GM18870 (cell line): ENCODE measurements at regions not wholly inside any gene's neighbourhood (a gene's known extent, or its start where the extent isn't known, plus 50 kb on each side); places are given as distances from the start of the nearest gene placed in this dataset.
"Not testable (repeated sequence)": the region's sequence is repeated elsewhere in the genome, so short reads cannot be mapped to it uniquely, and the experiment has no call there.

Source experiments
- ATAC-seq: cut with Tn5 transposase; IDR thresholded peaks from one replicate; pipeline ENCODE4 v1.9.1; 2021; ENCODE audit warnings: moderate library complexity; ENCODE audit not compliant: unreplicated experiment

DNA sequence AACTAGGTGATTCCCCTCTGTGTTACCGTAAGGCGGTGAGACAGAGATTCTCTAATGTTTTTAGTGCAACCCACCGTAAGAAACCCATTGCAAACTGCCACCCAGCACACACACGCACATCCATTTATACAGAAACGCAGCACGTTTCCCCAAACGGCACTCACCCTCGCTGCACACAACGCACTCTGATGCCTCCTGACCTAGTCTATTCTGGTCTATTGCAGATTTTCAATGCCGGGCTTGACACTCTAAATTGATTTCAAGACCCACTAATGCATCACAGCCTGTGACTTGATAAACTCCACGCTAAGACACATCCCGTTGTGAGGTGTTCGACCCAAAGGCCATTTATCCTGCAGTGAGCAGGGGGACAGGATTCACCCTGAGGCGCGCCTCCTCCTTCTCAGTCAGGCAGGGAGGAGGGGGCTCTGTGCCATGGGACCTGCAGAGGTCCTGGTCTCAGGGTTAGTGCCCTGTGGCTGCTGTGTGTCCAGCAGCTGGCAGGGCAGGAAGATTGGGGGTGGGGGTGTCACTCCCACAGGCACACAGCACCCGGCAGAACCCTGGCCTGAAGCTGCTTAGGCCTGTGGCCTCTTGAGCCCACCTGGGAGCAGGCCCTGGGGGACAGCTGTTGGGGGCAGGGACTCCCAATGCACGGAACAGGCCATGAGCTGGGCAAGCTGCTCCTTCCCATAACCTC lies 335.6 kb downstream of the PREX1 start:
- no peak for ATAC-seq

DNA sequence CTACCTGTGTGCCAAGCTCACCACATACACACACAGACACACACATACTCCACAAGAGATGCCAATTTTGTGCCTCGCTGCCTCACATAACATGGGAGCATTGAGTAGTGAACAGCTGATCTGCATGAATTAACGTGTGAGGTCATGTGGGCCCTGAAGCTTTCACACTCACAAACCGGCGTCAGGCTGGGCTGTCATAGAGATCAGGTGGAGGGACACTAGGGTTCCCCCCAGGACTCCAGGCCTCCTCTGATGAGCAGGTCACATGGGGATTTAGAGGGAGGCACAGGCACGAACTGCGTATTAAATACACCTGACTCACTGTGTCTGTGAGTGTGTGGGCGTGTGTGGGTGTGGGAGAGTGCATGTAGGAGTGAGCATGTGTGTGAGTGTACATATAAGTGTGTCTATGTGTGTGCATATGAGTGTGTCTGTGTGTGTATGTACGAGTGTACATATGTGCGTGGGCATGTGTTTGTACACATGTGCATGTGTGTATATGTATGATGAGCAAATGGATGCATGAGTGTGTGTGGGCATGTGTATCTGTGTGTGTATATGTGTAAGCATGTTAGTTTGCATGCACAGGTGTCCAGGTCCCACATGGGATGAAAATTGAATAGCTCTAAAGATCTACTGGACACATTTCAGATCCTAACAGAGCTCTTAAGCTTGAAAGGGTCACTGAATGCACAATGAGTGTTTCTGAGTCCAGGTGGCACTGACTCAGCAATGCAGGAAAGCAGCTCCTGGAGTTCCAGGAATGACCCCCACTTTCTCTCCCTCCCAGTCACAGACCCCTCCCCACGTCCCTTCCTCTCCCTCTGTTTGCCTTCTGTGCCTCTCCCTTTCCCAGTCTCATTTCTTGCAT lies 336.6 kb downstream of the PREX1 start:
- ATAC-seq = no peak

DNA sequence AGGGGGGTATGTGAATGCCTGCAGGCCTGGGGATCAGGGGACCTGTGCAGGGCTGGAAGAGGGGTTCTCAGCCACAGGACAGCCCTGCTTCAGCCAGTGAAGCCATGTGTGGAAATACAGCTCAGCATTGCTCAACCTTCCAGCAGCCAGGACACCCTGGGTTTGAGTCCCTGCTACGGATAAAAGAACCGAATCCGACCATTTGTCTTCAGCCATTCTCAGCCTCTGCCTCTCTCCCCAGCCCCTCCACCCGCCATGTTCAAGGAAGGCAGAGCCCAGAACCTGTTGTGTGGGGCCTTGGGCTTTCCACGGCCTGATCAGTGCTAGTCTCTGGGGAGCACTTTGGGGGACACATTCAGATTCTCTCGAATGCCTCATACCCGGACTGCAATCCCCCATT lies 337.5 kb downstream of the PREX1 start:
- not testable (repeated sequence) for ATAC-seq

DNA sequence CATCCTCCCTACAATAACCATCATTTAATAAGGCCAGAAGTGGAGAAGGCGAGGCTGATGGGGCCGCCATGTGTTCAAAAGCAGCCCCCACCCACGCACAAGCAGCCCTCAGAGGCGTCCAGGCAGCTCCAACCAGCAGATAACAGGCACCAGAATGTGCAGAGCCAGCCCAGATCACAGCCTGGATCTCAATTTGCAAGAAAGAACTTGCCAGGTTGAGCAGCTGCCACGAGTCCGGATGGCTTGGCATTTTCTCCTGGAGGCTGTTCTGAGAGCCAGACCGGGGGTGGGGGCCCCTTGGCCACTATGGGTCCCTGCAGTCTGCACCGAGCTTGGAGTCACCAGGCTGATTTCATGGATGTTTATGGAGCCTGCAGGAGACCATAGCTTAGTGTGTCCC lies 338.1 kb downstream of the PREX1 start:
- no peak for ATAC-seq

DNA sequence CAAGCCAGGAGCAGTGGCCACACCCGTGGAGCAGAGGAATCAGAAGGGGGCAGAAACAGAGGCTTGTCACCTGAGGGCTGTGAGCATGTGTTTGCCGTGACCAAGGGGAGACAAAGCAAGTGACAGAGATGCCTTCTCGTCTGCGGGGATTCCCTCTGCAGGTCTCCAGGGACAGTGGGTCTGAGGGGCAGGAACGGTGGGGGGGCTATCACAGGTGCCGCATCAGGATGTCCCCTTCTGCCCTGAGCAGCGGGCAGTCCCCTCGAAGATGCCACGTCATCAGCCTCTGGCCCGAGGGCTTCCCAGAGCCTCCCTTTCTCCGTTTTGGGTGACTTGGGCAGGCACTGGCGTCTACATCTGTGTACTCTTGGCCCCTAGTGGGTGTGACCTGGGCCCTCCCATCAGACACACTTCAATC lies 338.7 kb downstream of the PREX1 start:
- no peak for ATAC-seq

DNA sequence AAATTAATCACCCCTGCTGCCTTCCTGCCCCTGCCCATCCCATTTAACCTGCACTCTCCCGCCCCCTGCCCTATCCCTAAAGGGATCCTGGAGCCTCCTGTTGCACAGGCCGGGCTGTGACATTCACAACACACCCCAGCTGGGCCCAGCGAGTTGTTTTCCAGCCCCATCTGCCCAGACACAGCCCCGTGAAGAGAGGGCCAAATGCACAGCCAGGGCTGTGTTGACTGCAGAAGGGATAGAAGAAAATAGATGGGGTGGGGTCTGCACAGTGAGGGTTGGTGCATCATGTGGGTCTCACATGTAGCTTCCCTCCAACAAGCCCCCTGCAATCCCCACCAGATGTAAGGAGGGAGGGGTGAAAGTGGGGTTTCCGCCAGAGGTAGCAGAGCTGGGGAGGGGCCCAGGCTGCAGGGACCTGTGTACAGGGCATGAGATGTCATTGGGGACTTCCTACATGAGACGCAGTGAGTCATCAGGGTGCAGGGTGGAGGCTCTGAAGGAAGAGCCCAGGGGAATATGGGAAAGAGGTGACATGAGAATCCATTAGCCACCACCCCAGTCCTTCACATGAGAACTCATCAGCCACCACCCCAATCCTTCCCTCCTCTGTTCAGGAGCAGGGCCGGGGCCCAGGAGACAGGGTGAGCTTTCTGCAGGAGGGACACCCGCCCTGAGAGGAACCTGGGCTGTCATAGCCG lies 339.3 kb downstream of the PREX1 start:
- not testable (repeated sequence) for ATAC-seq

DNA sequence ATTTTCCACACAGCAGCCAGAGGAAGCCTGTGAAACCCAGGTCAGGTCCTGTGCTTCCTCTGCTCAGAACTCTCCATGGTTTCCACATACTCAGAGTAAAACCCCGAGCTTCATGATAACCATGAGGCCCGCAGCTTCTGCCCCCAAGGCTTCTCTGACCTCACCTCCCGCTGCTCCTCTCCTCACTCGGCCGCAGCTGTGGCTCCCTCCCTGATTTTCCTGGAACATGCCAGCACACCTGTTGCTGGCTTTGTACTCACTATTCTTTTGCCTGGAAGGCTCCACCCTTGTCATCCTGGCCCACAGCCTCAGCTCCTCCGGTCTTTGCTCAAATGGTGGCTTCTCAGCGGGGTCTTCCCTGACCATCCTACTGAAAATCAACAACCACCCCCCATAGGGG lies 341.7 kb downstream of the PREX1 start:
- no peak for ATAC-seq

DNA sequence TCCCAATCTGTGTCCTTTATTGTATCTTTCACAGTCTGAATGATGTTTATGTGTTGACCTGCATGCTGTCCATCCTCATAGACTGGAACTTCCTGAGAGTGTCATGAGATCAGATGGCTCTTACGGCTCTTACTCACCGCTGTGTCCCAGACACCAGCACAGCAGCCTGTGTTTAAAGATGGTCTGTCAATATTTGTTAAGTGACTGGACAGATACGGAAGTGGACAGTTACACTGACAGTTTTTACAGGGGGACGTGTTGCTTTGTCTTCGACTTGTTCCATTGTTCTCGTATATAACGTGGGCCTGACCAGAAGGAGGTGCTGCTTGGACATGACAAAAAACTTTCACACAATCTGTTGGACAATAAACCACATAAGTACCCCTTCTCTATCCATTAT lies 342.6 kb downstream of the PREX1 start:
- ATAC-seq = not testable (repeated sequence)

DNA sequence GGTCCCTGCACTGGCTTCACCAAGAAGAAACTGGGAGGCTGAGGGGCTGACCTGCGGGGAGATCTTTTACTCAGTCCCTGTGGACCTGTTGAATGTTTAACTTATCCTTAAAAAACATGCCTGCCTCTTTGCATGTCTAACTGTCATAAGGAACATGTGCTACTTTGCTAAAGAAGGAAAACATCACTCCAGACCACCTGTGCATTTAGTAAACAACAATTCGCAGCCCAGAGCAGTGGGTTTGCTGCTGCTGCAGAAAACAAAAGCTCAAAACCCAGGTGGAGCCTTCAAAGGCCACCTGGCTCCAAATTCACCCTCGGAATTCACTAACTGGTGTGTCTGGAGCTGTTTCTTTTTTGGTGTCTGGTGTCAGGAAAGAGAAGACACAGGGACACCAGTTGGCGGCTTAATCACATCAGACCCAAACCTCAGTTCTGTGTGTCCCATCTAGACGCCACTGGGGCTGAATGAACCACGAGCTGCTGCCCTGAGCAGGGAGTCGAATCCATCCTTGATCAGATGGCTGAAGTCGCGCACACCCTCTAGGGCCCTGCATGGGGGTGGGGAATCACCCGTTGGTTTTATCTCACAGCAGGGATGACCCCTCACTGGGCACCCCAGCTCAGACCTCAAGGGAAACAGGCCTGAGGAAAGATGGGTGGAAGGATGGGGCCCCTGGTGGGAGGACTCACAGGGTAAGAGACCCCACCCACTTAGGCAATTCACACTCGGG lies 344.3 kb downstream of the PREX1 start:
- ATAC-seq = no peak

DNA sequence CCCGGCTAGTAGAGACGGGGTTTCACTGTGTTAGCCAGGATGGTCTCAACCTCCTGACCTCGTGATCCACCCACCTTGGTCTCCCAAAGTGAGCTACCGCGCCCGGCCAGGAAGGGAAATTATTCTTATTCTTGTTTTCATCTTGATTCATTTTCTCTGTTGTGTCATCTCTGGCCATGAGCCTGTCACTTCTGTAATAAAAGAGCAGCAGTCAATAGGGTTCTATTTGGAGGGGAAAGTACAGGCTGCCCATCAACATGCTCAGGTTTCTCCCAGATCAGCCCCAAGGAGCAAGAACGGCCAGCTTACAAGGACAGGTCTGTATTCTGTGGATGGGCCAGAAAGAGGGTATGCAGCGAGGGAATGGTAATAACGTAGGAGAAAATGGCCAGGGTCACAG lies 345.0 kb downstream of the PREX1 start:
- no peak for ATAC-seq

DNA sequence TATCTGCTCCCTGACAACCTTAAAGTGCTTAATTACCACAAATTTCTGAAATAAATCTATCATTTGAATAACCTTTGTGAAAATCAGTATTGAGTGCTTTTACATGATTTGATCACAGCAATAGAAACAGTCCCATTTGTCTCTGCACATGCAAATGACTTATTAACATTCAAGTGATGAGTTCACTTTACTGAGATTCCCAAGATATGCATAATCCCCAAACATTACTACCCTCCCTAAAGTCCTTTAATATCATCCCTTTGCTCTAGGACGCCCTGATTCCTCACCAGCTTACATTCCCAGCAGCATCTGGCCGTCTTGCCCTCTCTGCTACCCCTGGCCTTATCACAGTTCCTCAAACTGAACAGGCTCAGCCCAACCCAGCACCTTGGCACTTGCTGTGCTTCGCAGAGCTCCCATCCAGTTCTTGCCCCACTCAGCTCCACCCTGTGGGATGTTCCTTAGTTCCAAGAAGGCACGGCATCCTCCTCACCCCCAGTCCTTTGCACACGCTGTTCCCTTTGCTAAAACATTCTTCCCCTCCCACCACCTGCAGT lies 347.5 kb downstream of the PREX1 start:
- ATAC-seq = no peak

DNA sequence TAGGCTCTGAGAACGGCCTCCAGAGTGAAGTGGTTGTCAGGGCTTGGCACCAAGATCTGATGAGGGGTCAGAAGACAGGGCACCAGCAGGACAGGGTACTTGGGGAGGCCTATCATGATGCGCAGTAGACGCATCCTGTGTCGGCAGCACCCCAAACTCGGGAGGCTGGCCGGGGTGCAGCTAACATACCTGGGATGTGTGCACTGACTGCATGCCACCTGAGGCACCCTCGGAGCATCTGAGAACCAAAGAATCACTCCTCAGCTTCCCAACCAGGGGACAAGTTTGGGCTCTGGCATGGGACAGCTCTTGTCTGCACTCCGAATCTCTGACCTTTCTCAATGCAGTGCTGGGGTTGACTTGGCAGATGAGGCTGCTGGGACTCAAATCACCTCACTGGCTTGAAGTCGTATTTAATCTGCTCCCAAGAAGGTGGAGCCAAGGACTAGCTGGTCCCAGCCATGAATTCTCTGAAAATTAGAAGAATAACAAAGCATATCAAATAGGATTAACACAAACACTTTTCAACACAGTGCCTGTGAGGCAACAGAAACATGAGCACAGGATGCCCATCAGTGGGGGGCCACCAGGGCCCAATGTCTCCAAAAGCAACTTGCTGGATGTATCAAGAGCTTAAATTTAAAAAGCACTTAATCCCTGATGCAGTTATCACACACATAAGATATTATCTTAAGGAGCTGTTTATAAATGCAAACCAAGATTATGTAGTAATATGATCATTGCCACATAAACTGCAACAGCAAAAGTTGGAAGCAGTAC lies 348.8 kb downstream of the PREX1 start:
- ATAC-seq = no peak

DNA sequence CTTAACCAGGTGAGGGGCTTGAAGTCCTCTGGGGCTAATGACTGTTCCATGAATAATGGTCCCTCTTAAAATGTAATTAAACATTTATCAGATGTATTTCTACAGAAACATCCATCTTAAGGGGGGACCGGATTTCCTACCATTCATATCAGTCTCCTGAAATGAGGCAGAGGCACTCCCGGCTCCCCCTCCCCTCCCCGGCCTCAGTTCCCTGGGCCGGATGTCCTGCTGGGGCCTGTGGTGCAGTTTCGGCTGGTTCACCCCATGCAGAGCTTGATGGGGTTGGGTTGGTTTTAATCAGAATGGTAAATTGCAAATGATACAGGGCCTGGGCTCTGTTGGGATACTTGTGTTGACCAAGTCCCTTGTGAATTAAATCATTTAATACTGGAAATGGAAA lies 349.4 kb downstream of the PREX1 start:
- ATAC-seq = no peak

DNA sequence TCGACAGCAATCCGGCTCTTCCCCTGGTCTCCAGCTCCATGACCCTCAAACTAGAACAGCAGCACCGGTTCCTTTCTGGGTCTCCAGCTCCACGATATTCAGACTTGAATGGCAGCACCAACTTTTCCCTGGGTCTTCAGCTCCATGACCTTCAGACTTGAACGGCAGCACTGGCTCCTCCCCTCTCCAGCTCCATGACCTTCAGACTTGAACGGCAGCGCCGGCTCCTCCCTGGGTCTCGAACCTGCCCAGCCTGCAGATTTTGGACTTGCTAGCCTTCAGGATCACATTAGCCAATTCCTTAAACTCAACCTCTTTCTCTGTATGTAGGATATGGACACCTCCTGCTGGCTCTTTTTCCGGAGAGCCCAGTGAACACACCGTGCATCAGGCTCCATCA lies 350.9 kb downstream of the PREX1 start:
- no peak for ATAC-seq

DNA sequence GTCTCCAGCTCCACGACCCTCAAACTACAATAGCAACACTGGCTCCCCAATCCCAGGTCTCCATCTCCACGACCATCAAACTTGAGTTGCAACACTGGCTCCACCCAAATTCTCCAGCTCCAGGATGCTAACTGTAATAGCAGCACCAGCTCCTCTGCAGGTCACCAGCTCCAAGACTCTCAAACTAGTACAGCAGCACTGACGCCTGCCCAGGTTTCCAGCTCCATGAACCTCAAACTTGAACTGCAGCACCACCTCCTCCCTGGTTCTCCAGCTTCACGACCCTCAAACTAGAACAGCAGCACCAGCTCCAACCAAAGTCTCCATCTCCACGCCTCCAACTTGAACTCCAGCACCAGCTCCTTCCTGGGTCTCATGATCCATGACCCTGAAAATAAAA lies 353.8 kb downstream of the PREX1 start:
- no peak for ATAC-seq

DNA sequence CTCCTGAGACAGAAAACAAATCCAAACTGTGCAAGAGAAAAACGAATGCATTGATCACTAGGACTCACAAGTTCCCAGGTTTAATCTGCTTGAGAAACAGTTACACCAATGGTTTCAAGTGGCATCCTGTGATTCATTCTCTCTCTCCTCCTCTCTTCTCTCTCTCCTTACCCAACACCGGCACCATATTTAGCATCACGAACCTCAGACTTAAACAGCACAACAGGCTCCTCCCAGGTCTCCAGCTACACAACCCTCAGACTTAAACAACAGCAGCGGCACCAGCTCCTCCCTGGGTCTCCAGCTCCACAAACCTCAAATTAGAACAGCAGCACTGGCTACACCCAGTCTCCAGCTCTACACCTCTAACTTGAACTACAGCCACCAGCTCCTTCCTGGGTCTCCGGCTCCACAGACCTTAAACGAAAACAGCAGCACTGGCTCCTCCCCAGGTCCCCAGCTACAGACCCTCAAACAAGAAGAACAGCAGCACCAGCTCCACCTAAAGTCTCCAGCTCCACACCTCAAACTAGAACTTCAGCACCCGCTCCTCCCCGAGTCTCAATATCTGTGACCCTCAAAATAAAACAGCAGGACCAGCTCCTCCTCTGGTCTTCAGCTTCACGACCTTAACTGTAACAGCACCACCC lies 355.9 kb downstream of the PREX1 start:
- no peak for ATAC-seq

DNA sequence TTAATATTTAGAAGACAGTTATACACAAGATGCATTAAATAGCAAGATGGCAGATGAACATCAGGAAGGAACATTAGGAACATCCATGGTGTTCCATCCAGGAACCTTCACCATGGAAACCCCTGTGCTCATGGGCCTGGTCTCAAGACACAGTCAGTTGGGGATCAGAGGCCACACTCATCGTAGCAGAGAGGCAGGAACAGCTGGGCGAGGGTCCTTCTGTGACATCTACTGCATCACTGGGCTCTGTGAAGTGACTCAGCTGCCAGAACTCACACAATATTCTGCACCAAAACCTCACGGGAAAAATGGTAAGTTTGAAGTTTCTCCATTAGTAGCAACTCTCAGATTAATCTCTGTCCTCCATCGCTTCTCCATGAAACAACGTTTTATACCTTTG lies 356.6 kb downstream of the PREX1 start:
- no peak for ATAC-seq

DNA sequence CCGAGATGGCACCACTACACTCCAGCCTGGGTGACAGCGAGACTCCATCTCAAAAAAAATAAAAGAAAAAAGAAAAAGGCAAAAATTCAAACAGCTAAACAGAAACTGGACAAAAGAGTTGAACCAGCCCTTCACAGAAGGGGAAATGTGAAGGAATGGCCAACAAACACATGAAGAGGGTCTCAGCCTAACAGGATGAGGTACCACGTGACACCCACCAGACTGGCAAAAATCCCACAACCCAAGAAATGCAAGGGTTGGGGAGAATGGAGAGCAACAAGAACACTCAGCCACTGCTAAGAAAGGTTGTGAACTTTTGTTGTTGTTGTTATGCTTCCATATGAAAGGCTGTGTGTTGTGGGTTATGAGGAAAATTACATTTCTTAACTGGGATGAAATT lies 357.7 kb downstream of the PREX1 start:
- no peak for ATAC-seq

DNA sequence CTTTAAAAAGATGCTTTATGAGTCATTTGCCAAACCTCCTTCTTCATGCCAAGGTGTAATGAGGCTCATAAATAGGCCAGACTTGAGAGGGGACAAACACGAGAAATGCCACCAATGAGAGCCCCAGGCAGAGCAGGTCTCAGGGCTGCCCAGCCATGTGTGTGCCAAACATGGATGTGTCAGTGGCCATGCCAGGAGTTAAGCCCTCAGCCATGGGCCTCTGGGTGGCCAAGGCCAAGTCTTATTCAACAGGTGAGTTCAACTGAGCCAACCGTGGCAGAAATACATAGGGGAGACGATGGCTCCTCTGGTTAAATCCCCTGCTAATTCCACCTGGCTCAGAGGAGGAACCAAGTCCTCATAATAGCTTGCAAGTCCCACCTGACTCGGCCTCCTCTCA lies 358.8 kb downstream of the PREX1 start:
- ATAC-seq = no peak

DNA sequence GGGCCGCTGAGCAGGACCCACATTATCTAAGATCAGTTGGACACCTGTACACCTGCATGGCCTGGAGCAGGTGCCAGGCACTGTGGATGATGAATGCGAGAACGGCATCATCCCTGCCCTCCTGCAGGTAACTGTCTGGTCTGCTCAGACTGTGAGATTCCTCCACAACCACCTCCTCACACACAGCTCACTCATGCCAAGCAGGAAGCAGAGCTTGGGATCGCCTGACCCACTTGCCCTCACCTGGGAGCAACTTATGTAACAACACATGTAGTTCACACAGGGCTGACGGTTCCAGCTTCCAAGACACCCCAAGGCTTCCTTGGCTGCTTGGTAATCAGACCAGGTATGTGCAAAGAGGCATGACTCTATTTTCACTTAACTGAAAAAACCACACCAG lies 359.2 kb downstream of the PREX1 start:
- ATAC-seq = no peak
